GM10248 (cell line): ENCODE measurements at regions not wholly inside any gene's neighbourhood (a gene's known extent, or its start where the extent isn't known, plus 50 kb on each side); places are given as distances from the start of the nearest gene placed in this dataset.

Experiments
- CTCF ChIA-PET: fragments of 300-600 bp; sonication (Branson Sonifier 250); formaldehyde crosslinking; extraction: SDS; loops from one replicate; lab custom pipeline; 2021; ENCODE audit warnings: antibody characterized with exemption; lab: Yijun Ruan, JAX
- POLR2A ChIA-PET: fragments of 350-650 bp; sonication (Branson Sonifier 250); formaldehyde crosslinking; extraction: SDS; loops from one replicate; lab custom pipeline; 2020; ENCODE audit warnings: antibody characterized with exemption; lab: Yijun Ruan, JAX
- DNase-seq: peaks from one replicate; pipeline ENCODE4 v3.0.0; 2012; ENCODE audit errors: extremely low spot score
- TF ChIP-seq, protein P1 (sequence below): IDR thresholded peaks from 2 replicates; pipeline ENCODE4 v1.5.1; 2012; ENCODE audit warnings: mild to moderate bottlenecking, low read depth; ENCODE audit errors: extremely low read depth, missing control alignments, control extremely low read depth

DNA sequence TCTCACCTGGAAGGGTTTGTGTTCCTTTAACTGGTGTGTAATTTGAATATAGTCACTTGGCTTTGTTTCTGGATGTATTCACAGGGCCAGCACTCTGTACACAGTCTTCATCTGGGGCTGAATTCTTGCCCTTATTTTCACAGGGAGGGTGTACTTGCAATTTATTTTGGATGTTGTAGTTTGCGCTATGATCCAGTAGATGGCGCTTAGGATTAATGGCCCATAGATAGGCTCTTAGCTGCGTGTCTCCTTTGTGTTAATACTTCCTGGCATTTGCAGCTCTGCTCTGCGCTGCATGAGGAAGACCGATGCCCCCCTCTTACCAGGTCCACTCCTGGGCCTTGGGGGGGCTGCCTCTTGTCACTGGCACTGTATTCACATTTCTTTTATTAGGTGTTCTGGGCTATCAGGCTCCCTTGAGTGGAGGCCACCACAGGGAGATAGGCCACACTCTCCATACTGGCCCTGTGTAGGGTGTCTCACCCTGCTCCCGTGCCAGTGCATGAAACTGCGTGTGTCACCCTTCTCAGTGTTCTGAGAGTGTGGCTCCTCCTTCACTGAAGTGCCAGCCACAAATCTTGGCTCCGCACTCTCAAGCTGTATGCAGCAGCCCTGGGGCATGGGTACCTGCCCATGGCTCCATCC lies 562.2 kb downstream of the ZIC3 start:
- ChIA-PET CTCF (interaction anchor here (0.8 to 4.1 kb wide), 7 partner anchors 9 to 620 kb away, joined by 3 to 19 read pairs (median 5); no protein-coding TSS in a partner anchor), POLR2A (no interaction called here)
- peak; percentile 19 for DNase-seq
- TF ChIP-seq, protein P1, sequence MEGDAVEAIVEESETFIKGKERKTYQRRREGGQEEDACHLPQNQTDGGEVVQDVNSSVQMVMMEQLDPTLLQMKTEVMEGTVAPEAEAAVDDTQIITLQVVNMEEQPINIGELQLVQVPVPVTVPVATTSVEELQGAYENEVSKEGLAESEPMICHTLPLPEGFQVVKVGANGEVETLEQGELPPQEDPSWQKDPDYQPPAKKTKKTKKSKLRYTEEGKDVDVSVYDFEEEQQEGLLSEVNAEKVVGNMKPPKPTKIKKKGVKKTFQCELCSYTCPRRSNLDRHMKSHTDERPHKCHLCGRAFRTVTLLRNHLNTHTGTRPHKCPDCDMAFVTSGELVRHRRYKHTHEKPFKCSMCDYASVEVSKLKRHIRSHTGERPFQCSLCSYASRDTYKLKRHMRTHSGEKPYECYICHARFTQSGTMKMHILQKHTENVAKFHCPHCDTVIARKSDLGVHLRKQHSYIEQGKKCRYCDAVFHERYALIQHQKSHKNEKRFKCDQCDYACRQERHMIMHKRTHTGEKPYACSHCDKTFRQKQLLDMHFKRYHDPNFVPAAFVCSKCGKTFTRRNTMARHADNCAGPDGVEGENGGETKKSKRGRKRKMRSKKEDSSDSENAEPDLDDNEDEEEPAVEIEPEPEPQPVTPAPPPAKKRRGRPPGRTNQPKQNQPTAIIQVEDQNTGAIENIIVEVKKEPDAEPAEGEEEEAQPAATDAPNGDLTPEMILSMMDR, result peak; percentile 58

DNA sequence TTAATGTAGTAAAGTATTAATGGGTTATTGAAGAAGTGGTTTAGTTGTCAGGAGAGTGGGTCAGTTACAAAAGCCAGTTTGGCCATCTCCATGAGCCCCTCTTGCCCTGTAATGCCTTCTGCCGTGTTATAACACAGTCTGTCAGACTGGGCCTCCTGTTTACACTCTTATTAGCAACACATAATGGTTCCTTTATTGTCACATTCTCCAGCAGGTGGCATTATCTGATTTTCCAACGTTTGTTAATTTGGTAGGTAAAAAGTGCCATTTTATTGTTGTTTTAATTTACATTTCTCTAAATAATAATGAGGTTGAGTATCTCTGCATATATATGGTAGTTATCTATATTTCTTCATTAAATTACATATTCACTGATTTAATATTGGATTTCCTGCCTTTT lies 560.8 kb downstream of the FGF13 start:
- ChIA-PET POLR2A (no interaction called here), CTCF (no interaction called here)
- TF ChIP-seq, protein P1, result peak; percentile 10
- no peak for DNase-seq

- CTCF ChIA-PET, result no interaction called here
- TF ChIP-seq, protein P1, result no peak
- POLR2A ChIA-PET, result no interaction called here
Observed at GRCh38 chrX:138157850-138158249, 553.7 kb downstream of the FGF13 start.

DNA sequence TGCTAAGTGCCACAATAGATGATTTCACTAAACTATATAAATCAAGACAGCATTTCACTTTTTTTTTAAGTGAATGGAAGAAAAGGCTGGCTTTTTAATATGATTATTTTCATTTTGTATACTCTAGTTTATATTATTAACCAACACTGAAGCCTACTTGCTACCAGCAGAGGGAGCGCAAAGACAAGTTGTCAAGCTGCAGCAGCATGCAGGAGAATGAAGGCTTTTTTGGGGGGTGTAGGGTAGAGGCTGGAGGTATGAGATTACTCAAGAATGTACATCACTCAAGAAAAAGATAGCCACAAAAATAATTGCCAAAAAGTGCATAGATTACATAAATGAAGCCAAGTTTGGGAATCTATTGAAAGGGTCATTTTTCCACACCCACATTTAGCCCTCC lies 519.5 kb downstream of the FGF13 start:
- CTCF ChIA-PET, result interaction anchor here (1.1 kb wide), 1 partner anchor 557 kb away, joined by 3 read pairs; no protein-coding TSS in a partner anchor
- POLR2A ChIA-PET, result no interaction called here
- TF ChIP-seq, protein P1, result peak; percentile 24
- no peak for DNase-seq

More at GRCh38 chrX:138157850-138158249, 553.7 kb downstream of the FGF13 start:
- DNase-seq, result no peak

DNA sequence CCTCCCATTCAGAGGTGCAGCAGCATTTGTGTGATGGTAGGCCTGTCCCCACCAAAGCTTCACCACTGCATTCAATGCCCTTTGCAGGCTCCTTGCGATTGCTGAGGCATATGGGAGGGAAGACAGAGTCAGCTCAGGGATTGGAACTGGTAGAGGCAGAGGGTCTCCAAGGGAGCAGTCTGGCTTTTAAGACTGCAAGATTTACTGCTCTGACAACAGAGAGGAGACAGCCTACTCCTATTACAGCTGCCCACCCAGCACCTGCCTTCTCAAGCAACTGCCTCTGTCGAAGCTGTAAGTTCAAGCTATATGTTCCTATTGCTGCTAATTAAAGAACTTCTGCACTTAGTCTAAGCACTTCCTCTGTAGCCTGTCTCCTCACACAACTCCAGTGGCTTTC lies 481.8 kb downstream of the FGF13 start:
- no peak for DNase-seq
- TF ChIP-seq, protein P1, result no peak
- ChIA-PET POLR2A (no interaction called here), CTCF (no interaction called here)

- CTCF ChIA-PET, result interaction anchor here (1.2 kb wide), 1 partner anchor 14 kb away, joined by 4 read pairs; no protein-coding TSS in a partner anchor
- DNase-seq, result no peak
- POLR2A ChIA-PET, result no interaction called here
- TF ChIP-seq, protein P1, result no peak
Observed at GRCh38 chrX:138240266-138240665, 471.3 kb downstream of the FGF13 start.
